ENCODE measurements at regions not wholly inside any gene's neighbourhood (a gene's known extent, or its start where the extent isn't known, plus 50 kb on each side); places are given as distances from the start of the nearest gene placed in this dataset.

- Histone ChIP-seq H3K27ac (no peak overlapping the region), H3K4me3 (replicated peaks in 1 of 3) (no peak overlapping the region), H3K27me3 (no peaks in the 10 kb centered on the region), H3K36me3 (no peaks in the 10 kb centered on the region), H3K4me1 (no peaks in the 10 kb centered on the region), H3K9me3 (no peaks in the 10 kb centered on the region)
- WGBS, 2 donors, result 74 to 82% methylated on average over 11 of the region's 11 CpGs
- TF ChIP-seq POLR2A (IDR thresholded peaks at IDR 0.05) (no peak), CTCF (IDR thresholded peaks at IDR 0.05) (no peak)
- no peak for DNase-seq
- intact Hi-C loops (cut with DNase I), result no loop called here
These were observed 228.8 kb downstream of the CDH11 start for GRCh38 chr16:64892835-64893785.

- no peak for DNase-seq
- no peaks in the 10 kb centered on the region for H3K4me1 ChIP-seq
- H3K4me3 ChIP-seq (replicated peaks in 1 of 3), result no peak overlapping the region
- intact Hi-C loops (cut with DNase I), result no loop called here
- H3K27ac ChIP-seq, result no peak overlapping the region
- TF ChIP-seq POLR2A (IDR thresholded peaks at IDR 0.05) (no peak), CTCF (IDR thresholded peaks at IDR 0.05) (no peak)
- no peaks in the 10 kb centered on the region for H3K27me3 ChIP-seq
- WGBS, 2 donors, result 77 to 81% methylated on average over 2 of the region's 2 CpGs
- no peaks in the 10 kb centered on the region for H3K9me3 ChIP-seq
- no peaks in the 10 kb centered on the region for H3K36me3 ChIP-seq
These were observed 232.4 kb downstream of the CDH11 start for GRCh38 chr16:64889446-64889845.

GRCh38 chr16:64887651-64888050 lies 234.2 kb downstream of the CDH11 start:
- Histone ChIP-seq H3K4me1 (no peaks in the 10 kb centered on the region), H3K27ac (no peak overlapping the region), H3K27me3 (no peaks in the 10 kb centered on the region), H3K4me3 (replicated peaks in 1 of 3) (no peak overlapping the region), H3K36me3 (no peaks in the 10 kb centered on the region), H3K9me3 (no peaks in the 10 kb centered on the region)
- DNase-seq, result no peak
- intact Hi-C loops (cut with DNase I), result no loop called here
- no peak for TF ChIP-seq POLR2A (IDR thresholded peaks at IDR 0.05)
- TF ChIP-seq CTCF (IDR thresholded peaks at IDR 0.05), result no peak

- no peaks in the 10 kb centered on the region for H3K27me3 ChIP-seq
- no peaks in the 10 kb centered on the region for H3K9me3 ChIP-seq
- 43 to 48% methylated on average over 6 of the region's 6 CpGs for WGBS, 2 donors
- DNase-seq, result peak in 1 of 2 donors; percentile 5
- no peaks in the 10 kb centered on the region for H3K36me3 ChIP-seq
- no peak overlapping the region for H3K4me3 ChIP-seq (replicated peaks in 1 of 3)
- no peak for TF ChIP-seq POLR2A (IDR thresholded peaks at IDR 0.05)
- no peak for TF ChIP-seq CTCF (IDR thresholded peaks at IDR 0.05)
- no peaks in the 10 kb centered on the region for H3K4me1 ChIP-seq
- intact Hi-C loops (cut with DNase I), result no loop called here
- H3K27ac ChIP-seq, result no peak overlapping the region
These were observed 239.6 kb downstream of the CDH11 start for GRCh38 chr16:64882078-64882784.

- DNase-seq, result no peak
- 53 to 57% methylated on average over 2 of the region's 2 CpGs for WGBS, 2 donors
These were observed 240.9 kb downstream of the CDH11 start for GRCh38 chr16:64880994-64881393.

More at GRCh38 chr16:64880994-64881393, 240.9 kb downstream of the CDH11 start:
- intact Hi-C loops (cut with DNase I), result no loop called here
- Histone ChIP-seq H3K27me3 (no peaks in the 10 kb centered on the region), H3K36me3 (no peaks in the 10 kb centered on the region), H3K9me3 (no peaks in the 10 kb centered on the region), H3K4me1 (no peaks in the 10 kb centered on the region), H3K4me3 (replicated peaks in 1 of 3) (no peak overlapping the region), H3K27ac (no peak overlapping the region)
- no peak for TF ChIP-seq CTCF (IDR thresholded peaks at IDR 0.05)
- no peak for TF ChIP-seq POLR2A (IDR thresholded peaks at IDR 0.05)

Measured in thyroid gland (tissue), 4 donors.